GM19438 (cell line): ENCODE measurements at regions not wholly inside any gene's neighbourhood (a gene's known extent, or its start where the extent isn't known, plus 50 kb on each side); places are given as distances from the start of the nearest gene placed in this dataset.

ENCODE experiments used
- ATAC-seq: cut with Tn5 transposase; IDR thresholded peaks from one replicate; pipeline ENCODE4 v1.9.1; 2021; ENCODE audit warnings: low read depth; ENCODE audit not compliant: unreplicated experiment

DNA sequence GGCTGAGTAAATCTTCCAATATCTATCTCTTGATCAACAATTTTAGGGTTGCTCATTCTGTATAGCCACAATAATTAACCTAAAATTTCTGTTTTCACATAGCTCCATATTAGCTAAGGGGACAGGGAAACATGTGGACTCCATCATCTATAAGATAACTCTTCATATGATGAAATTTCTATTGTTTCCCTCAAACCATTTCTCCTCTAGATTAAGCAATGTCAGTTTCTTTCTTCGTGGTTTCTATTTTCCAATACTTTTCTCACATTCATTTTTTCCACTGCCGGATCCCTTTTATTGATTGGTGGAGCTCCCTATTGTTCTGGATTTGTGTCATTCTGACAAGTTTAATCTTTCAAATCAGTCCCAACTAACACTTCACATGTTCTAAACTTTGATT is 1221.3 kb upstream of the ZEB2 start:
- no peak for ATAC-seq

DNA sequence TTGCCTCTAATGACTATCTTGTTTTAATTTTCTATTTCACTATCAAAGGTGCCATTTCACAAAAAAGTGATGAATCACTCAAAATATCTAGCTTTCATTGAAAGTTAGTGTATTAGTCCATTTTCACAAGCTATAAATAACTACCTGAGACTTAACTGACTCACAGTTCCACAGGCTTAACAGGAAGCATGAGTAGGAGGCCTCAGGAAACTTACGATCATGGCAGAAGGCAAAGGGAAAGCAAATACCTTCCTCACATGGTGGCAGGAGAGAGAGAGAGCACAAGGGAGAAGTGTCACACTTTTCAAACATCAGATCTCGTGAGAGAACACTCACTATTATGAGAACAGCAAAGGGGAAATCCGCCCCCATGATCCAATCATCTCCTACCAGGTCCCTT is 1220.4 kb upstream of the ZEB2 start:
- no peak for ATAC-seq

DNA sequence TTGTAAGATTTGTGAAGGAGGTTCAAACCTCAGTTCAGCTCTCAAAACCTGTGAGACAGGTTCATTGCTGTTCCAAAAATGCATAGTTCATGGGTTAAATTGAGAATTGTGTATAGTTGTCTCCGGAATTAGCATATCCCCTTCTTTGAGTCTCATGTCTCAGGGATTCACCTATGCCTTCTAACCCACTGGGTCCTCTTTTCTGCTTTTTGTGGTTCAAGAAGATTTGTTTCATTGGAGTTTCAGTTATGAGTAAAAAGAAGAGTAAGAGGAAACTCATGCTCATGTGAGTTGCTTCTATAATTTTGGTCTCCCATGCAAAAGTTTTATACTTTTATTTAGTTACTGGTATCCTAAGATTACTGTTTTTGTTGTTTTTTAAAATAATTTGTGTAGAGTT is 1219.8 kb upstream of the ZEB2 start:
- ATAC-seq: peak; percentile 61

DNA sequence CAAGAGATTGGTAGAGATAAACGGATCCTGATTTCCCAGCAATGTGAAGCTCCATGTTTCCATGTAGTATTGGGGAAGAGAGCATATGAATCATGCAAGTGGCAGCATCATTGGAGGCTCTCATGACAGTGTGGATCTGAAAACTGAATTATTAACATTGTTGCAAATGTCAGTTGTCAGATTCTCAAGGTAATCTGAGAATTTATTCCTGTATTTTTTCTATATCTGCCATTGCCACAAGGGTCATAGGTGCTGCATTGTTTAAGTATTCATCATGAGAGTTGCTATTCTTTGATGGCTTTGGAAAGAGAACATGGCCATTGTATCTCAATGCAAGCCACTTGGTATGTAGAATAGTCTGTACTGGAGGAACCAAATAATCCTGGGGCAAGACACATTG is 1217.0 kb upstream of the ZEB2 start:
- no peak for ATAC-seq

DNA sequence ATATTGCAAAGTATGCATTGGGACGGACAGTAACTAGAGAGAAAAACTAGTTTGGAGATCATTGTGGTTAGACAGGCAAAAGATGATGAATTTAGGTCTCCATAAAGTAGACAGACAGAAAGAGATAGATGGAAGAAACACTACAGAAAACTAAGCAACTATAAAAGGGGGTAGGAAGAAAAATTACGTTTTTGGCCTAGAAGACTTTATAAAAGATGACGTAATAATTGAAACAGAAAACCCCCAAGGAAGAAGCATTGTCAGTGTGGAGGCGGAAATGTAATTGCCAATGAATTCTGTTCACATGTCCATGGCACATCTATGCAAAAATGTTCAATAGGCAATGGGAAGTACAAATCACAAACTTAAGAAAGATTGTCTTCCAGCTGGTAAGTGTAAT is 1211.5 kb upstream of the ZEB2 start:
- ATAC-seq: no peak

DNA sequence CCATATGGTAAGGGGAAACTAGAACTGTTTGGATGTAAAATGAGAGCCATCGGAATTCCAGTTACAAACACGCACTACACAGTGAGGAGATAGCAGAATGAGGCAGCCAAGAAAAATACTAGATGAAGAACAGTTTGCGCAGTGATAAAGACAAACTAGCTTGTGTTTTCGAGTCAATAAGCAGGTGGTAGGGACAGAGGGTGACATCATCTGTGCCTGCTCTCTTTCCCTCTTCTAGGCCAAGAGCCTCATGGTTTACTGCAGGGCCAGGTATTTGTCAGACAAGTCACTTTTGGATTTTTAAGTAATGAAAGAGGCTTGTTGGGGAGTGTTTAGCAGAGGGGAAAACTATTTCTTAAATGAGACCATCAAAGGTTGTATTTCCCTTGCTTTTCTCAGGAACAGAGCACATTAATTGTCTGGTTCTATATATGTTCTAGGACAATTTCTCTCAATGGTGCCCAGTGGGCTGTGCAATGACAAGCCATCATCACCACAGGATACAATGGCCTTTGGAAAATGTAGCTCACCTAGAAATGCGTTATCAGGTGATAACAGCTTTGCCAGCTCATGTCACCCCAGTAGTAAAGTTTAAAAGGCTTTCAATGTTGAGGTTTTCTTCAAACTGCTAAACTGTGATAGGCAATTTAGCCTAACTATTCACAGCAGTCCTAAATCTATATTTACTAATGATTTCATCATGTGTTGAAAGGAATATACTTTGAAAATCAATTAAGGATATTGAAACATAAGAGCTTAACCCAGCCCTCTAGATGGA is 1210.3 kb upstream of the ZEB2 start:
- no peak for ATAC-seq

DNA sequence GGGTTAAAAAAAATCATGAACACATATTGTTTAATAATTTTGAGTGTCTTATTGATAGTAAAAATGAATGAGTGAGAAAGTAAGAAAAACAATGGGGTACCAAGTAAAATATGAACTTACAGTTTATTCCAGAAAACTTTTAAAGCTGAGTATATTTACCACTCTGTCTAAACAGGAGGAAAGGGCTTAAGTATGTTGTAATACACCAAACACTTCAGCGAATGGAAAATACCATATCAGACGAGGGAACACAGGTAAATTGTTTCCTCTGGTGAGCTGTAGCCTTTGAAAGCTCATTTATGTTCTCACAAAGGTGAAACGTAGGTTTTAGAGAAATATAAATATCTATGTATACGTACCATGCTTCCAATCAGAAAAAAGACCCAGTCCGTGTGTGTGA is 1209.6 kb upstream of the ZEB2 start:
- no peak for ATAC-seq

DNA sequence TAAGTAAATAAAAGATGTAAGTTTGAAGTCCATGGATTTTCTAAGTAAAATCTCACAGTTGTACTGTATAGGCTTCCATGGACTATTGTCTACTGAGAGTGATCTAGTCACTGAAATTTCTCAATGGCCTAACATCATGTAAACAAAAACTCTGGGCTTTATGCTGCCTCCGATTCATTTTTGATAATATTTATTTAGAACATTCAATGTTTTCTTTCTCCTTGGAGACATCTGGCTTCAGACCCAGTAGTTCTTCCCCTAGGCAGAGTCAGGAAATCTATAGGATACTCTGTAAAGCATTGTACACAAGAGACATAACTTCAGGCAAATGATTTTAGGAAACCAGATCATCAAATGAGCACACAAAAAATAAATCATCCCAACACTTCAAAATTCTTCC is 1208.6 kb upstream of the ZEB2 start:
- ATAC-seq: no peak

DNA sequence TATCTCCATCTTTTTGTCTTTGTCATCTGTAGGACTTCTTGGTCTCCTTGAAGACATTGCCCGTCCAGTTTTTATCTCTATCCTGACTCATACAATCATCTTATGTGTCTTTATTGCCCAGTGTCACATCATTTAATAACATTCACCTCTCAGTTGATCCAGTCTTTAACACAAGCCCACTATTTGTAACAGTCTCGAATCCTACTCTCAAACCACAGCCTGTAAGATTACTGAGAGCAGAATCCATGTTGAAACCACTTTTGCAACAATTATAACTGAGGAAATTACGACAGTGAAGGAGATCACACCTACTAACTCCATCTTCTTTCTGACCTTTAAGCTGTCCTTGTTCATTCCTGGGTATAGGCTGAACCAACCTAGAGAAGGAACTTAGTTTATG is 1206.0 kb upstream of the ZEB2 start:
- ATAC-seq: no peak

DNA sequence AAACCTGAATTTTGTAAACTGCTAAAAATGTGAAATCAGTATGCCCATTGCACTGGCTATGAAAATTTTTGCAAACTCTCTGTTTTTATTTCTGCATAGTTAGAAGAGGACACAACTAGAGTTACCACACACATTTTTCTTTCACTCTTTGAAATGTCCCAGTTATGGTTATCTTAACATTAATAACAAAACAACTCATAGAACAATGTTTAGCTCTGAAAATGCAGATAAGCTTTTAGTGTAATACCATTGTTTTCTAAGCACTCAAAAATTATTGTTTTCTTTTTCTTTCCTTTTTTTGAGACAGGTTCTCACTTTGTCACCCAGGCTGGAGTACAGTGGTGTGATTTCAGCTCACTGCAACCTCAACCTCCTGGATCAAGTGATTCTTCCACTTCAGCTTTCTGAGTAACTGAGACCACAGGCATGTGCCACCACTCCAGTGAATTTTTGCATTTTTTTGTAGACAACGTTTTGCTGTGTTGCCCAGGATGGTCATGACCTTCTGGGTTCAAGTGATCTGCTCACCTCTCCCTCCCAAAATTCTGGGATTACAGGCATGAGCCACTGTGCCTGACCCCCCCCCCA is 1204.5 kb upstream of the ZEB2 start:
- no peak for ATAC-seq

DNA sequence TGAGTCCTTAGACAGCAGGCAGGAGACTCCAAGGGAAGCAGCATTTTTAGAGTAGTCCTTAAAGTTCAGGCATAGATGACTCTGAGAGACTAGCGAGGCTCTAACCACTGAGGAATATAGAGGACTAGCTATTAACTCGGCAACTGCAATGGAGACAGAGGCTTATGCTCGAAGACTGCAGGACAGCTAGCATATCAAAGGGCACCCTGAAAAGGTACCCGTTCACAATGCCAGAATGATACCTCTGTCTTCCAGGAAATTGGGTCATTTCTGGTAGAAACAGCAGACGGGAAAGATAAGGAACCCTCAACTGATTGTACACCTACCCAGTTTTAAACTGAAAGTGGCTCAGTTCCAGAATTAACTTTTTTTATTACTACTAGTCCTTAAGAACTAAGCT is 1204.0 kb upstream of the ZEB2 start:
- no peak for ATAC-seq

DNA sequence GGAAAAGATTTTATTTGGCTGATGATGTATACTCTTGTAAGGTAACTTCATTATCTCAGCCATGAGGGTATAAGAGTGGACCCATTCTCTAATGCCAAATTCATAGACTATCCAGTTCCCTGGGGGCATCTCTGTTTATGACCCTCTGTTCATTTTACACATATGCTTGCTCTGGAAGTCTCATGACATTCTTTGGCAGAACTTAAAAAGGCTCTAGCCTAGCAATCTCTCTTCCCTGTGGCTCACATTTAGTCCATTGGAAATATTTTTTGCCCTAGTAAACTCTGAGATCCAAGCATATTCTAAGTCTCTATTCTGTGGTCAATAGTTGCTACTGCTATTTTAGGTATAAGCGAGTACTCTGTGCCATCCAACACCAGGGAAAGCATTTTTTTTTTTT is 1201.8 kb upstream of the ZEB2 start:
- ATAC-seq: no peak

DNA sequence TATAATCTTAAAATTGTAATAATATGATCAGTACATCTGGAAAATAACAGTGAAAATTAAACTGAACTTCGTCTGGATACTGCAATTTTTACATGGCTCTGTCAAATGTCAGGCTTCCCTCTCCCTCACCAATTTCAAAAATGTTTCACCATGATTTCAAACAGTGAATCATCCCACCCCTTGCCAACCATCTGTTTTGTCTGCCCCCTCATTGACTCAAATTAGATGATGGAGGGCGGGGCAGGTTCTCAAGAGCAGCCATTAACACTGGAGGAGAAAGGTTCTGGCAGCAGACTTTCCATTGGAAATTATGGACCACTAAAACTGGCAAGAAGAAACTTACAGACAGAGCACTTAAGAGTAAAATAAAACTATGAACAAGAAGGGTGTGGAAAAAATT is 1195.7 kb upstream of the ZEB2 start:
- no peak for ATAC-seq

DNA sequence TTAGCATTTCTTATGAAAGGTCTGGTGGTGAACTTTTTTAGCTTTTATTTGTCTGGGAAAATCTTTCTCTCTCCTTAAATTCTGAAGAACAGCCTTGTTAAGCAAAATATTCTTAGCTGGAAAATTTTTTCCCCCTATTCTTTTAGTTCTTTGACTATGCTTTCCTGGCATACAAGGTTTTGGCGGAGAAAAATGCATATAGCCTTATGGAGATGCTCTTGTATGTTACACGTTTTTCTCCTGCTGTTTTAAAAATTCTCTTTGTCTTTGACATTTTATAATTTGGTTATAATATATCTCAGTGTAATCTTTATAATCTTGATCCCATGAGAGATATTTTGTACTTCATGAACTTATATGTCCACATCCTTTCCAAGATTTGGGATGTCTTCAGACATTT is 1190.4 kb upstream of the ZEB2 start:
- no peak for ATAC-seq

DNA sequence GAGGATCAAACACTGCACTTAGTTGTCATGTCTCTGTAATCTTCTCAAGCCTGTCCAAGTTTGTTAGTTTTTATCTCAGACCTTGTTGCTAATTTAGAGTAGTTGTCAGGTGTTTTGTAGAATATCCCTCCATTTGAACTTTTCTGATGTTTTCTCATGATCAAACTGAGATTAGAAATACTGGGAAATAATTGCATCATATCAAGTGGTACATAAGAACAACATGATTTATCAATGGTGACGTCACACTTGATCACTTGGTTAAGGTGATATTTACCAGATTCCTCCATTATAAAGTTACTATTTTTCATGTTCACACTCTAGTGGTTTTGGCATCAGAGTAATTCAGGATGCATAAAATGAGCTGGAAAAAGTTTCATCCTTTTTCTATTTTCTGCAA is 1182.4 kb upstream of the ZEB2 start:
- no peak for ATAC-seq

DNA sequence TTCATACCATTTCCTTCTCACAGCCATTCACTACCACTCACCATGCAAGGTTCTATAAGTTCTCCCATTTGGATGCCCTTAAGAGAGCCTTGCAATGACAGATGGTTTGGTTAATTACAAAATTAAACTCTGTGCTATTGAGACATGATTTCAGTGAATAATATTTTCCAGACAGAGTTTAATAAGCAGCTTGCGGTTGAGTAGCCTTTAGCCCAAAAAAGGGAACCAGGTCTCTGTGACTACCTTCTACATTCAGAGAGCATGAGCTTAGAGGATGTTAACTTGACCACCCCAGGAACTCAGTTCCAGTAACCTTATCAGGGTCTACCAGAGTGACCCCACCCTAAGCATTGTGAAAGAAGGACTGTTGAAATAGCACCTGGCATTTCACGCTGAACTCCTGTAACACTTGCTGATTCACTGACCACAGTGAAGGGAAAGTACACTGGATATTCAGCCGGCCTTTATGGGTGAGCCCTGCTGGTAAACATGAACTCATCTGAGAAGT is 1173.1 kb upstream of the ZEB2 start:
- ATAC-seq: peak; percentile 67

DNA sequence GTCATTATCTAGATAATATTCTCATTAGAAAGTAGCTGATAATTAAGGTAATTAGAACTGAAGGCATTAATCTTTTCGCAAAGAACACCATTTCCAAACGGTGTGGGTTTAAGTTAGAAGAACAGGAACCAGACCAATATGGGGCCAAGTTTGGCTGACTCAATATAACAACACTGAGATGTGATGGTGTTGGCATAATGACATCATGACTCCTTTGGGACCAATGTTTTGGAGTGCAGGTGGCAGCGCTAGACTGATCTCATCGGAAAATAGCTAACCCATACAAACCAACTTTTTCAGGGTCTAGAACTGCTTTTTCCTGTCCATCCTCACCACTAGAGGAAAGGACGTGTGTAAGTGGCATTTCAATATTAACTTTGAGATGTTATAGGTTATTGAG is 1171.7 kb upstream of the ZEB2 start:
- ATAC-seq: no peak

DNA sequence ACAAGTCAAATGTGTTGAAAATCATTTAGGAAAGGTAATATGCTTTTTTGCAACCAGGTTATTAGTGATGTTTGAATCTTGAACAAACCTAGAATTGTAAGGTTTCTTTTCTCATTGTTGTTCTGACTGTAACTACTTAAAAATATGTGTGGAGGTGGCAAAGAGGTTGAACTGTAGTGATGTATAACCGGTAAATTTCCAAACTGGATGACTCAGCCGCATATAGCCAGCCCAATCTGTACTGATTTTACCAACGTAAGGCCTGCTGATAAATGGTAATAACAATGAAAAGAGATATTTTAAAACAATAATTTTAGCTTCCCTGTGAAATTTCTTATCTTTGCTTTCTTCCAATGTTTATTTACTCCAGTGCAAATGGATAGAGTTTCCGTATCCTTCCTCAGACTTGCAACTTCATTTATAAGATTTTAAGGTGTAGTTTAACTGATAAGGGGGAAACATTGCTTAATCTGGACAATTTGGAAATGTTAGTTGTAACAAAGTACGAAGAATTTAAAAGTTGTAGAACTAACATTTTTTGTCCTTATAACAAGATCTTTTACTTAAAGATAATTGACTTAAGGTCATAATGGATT is 1170.4 kb upstream of the ZEB2 start:
- ATAC-seq: no peak

DNA sequence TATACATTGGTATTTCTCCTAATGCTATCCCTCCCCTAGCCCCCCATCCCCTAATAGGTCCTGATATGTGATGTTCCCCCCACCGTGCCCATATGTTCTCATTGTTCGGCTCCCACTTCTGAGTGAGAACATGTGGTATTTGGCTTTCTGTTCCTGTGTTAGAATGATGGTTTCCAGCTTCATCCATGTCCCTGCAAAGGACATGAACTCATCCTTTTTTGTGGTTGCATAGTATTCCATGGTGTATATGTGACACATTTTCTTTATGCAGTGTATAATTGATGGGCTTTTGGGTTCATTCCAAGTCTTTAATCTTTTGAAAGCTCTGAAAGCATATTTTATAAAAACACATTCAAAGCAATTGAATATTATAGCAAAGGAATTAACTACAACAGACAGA is 1169.4 kb upstream of the ZEB2 start:
- ATAC-seq: no peak

DNA sequence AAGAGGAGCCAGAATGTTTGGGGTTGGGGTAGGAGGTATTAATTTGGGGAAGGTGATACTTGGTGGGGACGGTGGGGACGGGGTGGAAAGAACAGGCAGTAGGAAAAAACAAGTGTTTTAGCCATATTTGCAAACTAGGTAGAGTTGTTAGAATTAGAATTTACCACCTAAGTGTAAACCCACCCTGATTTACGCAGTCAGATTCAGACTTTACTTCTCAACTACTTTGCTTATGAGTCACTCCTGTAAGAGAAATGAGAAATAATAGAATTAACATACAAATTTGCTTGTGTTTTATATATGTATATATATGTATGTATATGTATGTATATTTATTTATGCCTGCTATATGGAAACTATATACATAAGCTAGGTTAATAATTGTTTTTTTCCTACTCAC is 1168.2 kb upstream of the ZEB2 start:
- ATAC-seq: no peak

DNA sequence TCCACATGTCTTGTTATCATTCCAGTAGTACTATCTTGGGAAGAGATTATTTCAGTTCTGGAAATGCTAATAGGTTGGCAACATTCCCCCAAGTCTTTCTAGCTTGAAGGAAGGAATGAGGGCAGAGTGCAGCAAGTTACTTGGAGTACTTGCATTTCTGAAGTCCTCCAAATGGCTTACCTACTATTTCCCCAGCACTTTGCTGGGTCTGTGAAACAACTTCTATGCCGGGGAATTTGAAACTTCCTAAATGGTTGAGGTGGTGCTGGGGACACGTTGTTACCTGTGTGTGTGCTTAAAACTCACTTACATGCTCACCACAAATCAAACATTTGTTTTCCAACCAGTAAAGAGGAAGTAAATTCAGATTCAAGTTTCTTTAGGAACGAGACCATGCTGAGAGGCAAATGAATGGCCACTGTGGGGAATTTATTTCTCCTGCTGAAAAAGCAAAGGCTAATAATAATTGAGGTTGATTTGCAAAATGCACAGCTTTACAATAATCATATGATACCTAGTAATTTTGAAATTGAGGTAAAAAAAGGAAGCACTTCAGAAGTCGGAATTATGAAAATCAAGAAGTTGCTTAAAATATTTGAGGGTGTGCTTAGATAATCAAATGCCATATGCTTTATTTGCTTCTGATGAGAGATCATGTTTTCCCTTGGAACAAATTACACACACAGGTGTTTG is 1167.7 kb upstream of the ZEB2 start:
- ATAC-seq: no peak
